ENCODE measurements at regions not wholly inside any gene's neighbourhood (a gene's known extent, or its start where the extent isn't known, plus 50 kb on each side); places are given as distances from the start of the nearest gene placed in this dataset.

DNA sequence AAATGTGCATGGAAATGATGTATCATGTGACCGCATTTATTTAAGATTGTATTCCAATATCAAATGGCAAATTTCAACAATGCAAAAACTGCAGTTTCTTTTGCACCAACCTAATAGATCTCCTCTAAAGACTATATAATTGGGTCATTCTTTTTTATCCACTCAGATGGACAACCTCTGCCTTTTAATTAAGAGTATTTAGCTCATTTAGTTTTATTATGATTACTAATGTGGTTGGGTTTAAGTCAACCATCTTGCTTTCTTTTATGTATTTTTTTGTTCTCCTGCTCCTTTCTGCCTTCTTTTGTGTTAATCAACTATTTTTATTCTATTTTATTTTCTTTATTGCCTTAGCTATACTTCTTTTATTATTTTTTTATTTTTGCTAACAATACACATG lies 468.5 kb upstream of the MKI67 start:
- no peak for DNase-seq

DNA sequence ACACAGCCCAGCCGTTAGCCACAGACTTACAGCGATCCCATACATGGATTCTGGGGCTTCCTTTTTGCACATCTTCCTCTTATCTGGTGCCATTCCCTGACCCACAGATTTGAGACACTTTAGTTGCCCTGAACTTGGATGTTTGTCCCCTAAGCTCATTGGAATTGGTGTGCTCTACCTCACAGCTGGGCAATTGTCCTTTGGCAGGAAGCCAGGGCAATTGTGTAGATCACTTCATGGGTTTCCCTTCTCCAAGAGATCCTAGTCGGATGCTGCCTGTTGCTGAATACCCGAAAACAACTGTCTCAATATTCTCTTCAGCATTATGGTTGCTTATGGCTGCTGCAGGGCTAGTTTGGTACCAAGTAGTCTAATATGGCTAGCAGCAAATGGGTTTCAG lies 470.7 kb upstream of the MKI67 start:
- DNase-seq = no peak

GRCh38 chr10:128599030-128599429 lies 472.8 kb upstream of the MKI67 start:
- no peak for DNase-seq

DNA sequence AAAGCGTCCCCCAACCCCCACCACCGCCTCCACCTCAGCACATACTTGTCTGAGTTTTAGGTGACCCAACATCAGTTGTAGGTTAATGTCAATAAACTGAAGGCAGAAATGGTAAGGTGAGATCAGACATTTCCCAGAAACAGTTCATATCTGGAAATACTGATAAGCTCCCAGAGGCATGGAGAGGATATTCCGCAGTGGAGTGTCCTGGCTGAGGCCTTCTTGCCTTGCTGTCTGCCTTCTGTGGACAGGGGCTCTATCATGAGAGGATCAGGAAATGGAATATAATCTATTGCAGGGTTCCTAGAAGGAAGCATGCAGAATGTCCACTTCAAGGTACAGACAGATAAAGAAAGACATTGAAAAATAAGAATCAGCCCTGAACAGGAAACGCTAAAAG lies 473.3 kb upstream of the MKI67 start:
- DNase-seq = no peak

DNA sequence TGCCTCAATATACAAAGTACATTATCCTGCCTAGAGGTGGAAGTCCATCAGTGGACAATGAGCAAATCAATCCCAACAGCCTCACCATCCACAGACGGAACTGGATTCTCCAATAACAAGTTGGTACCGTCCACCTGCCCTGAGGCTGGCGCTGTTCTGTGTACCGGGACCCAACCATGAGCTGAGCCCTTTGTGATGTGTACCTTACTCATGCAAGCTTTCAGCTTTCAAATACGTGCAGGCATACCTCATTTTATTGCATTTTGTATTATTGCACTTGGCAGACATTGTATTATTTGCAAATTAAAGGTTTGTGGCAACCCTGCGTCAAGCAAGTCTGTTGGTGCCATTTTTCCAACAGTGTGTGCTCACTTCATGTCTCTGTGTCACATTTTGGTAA lies 476.0 kb upstream of the MKI67 start:
- DNase-seq = no peak

GRCh38 chr10:128604025-128604424 lies 477.8 kb upstream of the MKI67 start:
- no peak for DNase-seq

- no peak for DNase-seq
Observed at GRCh38 chr10:128605180-128605579, 479.0 kb upstream of the MKI67 start.

DNA sequence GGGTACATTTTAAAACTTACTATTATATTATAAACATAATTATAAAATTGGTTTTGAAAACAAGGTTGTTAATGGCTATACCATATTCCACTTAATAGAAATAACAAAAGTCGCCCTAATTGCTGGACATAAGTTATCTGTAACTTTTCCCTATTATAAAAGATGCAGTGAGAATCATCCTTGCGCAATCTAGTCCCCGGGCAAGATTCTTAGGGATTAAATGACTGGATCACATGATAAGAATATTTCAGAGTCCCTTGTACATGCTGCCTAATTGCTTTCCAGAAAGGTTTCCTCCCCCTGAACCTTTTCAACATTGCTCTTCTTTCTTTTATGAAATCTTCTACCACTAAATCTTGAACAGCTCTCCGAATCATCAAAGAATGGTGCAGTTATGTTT lies 479.8 kb upstream of the MKI67 start:
- DNase-seq = no peak

GRCh38 chr10:128608791-128609190 lies 482.6 kb upstream of the MKI67 start:
- no peak for DNase-seq

DNA sequence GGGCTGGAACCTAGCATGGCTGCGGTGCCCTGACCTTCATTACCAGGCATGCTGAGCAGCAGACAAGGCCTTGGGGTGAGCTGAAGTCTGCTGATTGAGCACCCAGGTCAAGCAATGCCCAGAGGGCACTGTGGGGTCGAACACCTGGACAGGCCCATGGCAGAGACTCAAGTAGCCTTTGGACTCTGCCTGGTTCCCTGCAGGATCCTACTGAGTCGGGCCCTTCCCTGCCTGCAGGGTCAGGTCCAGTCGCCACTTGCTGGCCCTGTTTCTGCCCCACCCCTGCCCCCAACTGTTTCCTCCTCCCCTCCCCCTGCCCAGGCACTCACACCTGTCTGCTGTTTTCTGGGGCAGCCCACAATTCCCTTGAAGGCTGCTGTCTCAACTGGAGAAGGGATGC lies 483.2 kb upstream of the MKI67 start:
- DNase-seq = no peak

DNA sequence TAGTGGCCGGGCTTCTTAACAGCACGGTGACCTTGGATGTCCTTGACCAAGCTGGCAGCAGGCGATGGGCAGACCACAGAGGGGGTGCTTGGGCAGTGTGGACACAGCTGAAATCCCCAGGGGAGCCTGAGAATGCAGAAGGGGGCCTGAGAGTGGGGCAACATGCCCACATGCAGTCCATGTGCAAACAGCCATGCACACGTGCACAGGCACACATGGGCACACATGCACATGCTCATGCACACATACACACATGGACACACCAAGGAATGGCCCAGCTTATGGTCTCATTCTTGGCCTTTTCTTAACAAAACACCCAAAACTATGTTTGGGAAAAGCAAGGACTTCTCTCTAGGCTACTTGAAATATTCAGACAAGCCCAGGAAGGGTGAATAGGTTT lies 483.9 kb upstream of the MKI67 start:
- DNase-seq = no peak

DNA sequence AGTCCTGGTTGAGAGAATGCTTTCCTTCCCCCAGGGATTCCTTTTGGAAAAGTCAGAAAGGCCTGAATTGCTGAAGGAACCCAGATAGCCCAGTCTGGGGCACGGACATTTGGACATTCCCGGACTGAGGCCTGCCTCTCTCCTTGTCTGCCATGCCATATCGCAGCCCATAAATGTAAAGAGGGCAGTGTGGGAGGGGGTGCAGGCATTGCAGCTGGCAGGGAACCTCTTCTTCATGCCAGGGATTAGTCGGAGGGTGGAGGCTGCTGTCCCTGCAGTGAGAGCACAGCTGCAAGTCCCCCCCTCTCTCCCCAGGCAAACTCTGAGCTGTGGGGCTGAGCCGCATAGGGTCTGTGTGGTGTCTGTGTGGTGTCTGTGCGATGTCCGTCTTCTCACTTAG lies 486.0 kb upstream of the MKI67 start:
- no peak for DNase-seq

DNA sequence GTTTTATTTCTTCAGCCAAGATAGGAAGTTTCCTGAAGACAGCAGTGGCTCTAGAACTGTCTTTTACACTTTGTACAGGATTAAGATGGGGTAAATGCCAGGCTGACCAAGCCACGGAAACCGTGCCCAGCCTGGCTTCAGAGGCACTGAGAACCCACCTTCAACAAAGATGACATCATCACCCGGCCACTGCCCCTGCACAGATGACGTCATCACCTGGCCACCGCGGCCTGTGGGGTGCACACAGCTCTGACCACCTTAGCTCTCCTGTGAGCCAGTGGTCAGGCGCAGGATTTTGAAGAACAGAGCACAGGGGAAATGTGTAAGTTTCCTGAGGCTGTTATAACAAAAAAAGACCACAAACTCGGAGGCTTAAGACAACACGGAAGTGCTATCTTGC lies 486.4 kb upstream of the MKI67 start:
- DNase-seq = no peak

GRCh38 chr10:128614016-128614605 lies 487.9 kb upstream of the MKI67 start:
- DNase-seq = no peak

DNA sequence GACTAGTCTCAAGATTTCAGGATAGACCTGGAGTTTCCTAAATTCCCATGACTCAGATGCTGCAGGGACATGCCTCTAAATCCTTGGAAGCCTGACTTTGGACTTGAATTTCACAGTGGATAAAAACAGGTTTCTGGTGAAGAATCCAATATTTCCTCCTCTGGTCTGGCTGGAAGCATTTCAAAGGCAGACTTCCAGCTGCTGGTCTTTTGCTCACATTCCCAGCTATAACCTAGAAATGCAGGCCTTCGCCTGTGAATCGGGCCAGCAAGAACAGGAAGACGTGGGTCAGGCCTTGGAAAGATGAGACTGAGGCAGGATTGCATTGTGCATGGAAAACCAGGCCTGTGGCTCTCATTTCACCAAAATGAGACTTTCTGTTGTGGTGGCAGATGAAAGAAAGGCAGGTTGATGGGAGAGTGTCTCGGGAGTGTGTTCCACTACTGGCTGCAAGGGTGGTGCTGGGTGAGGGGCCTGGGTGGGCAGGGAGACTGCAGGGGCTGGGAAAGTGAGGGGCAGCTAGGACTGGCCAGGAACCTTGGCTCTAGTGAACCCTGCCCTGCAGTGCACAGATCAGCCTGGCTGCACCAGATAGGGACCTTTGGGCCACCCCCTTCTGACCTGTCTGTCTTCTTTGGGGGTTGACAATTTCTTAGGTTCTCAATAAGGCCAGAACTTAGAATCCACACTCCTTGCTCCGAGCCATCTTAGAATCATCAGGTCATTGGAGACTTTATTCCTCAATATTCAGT lies 488.8 kb upstream of the MKI67 start:
- no peak for DNase-seq

- DNase-seq = no peak
Observed at GRCh38 chr10:128617532-128617931, 491.3 kb upstream of the MKI67 start.

- no peak for DNase-seq
Observed at GRCh38 chr10:128622706-128623105, 496.5 kb upstream of the MKI67 start.

- DNase-seq = no peak
Observed at GRCh38 chr10:128623776-128624175, 497.6 kb upstream of the MKI67 start.

DNA sequence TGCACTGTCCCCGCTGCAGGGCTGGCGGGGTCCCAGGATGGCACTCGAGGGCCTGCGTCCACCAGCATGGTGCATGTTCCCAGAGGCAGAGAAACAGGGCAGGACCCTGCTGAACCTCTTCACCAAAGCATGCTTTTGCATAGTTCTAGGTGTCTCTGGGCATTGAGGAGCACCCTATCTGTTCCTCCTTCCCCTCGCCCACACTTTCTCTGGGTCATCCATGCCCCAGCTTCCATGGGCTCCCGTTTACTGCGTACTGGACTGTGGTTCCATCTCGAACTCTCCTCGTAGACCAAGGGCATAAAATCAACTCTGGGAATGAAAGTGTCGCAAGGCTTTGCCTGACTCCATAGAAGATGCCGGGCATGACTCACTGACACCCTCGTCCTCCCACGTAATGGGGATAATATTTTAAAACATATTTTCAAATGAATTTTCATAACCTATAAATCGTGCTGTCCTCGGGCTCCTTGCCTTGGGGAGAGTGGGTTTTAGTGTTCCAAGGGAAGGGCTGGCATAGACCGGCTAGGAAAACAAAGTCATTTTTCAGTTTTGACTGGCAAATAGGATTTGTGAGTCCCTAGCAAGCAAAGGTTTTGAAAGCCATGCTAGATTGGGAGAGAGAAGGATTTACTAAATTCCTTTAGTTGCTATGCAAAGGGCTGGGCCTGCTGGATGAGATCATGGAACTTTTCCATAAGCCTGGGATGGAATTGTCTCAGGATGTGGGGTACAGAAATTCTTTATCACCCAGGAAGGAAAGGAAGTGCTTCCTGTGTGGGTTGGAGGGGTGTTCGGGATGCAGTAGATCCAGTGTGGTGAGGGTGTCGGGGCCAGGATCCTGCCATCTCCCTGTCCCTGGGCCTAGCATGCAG lies 498.7 kb upstream of the MKI67 start:
- no peak for DNase-seq

DNA sequence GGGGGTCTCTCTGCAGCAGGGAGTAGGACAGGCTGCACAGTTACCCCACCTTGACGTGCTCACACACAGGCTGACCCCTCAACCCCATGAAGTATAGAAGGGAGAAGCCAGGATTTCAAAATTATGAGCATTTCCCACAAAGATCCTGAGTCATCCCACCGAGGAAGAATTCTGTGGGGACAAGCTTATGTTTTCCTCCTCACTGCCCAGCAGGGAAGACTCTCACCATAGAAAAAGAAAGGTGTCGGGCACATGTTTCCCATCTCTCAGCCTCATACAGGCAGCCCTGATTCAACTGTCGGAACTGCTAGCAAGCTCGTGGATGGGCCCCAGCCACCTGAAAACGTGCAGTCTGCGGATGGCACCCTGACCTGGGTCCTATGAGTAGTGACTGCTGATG lies 499.7 kb upstream of the MKI67 start:
- DNase-seq = no peak

DNA sequence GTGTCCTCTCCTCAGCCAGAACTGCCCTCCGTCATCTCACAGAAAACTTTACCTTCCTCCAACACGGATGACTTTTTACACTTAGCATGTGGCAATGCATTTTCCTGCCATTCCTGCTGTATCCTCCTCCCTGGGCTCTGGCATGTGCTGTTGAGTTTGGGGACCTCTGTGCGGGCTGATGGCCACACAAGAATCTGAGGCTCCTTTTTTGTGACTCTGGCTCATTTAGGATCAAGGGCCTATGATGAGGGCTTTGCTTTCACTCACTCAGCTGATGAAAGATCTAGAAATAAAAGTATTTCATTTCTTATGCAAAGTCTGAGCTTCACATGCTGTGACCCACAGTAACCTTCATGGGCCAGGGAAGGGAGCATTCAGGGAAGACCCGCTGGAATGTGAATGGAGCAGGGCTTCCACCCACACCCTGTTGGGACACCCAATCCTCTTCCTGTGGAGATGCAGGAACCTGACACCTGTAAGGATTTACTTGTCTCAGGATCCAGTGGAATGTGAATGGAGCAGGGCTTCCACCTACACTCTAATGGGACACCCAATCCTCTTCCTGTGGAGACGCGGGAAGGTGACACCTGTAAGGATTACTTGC lies 500.3 kb upstream of the MKI67 start:
- DNase-seq = no peak

GRCh38 chr10:128627811-128628210 lies 501.6 kb upstream of the MKI67 start:
- DNase-seq = no peak

- no peak for DNase-seq
Observed at GRCh38 chr10:128628252-128628651, 502.0 kb upstream of the MKI67 start.
